Endothelial cell of umbilical vein (primary cell): ENCODE measurements at regions not wholly inside any gene's neighbourhood (a gene's known extent, or its start where the extent isn't known, plus 50 kb on each side); places are given as distances from the start of the nearest gene placed in this dataset.

ENCODE experiments used
- BruUV-seq: library from RNA; stranded (reverse); fragments of 400-500 nt; replicated peaks from 2 replicates; lab custom pipeline; 2021; lab: Mats Ljungman, UMichigan
- CTCF ChIA-PET: fragments of 300-600, 350-600 bp; sonication (Branson Sonifier 250); formaldehyde crosslinking; loops from one replicate; lab custom pipeline; 2021; ENCODE audit warnings: antibody characterized with exemption, inconsistent platforms; lab: Charles Lee
- POLR2A ChIA-PET: fragments of 300-600, 350-600 bp; sonication (Branson Sonifier 250); formaldehyde crosslinking; loops from one replicate; lab custom pipeline; 2021; ENCODE audit warnings: antibody characterized with exemption, inconsistent platforms; lab: Charles Lee
- DNase-seq: peaks from one replicate; pipeline ENCODE4 v3.0.0-alpha.2; 2011; ENCODE audit warnings: low read depth, low spot score
- FAIRE-seq: peaks from 2 replicates; lab custom pipeline; 2011; peaks lifted over from hg19 to GRCh38; lab: Jason Lieb, UNC
- H2AFZ ChIP-seq: 2 replicates; pipeline ENCODE4 v1.6.0; 2012; ENCODE audit warnings: low read depth, low read length, control low read depth, inconsistent platforms
- H3K27ac ChIP-seq: 2 replicates; pipeline ENCODE4 v1.5.1; 2011; ENCODE audit warnings: low read depth, mild to moderate bottlenecking, control low read depth, low read length, moderate library complexity; ENCODE audit not compliant: insufficient read depth
- H3K27me3 ChIP-seq, 2 experiments: 2 replicates each; pipeline versions ENCODE4 v1.6.0 to v1.6.1; 2011; ENCODE audit warnings: low read length in 2 of 2, mixed read lengths in 1 of 2; ENCODE audit not compliant: control insufficient read depth in 2 of 2, insufficient read depth in 2 of 2
- H3K36me3 ChIP-seq, 2 experiments: 2 replicates in 1 of 2; 3 replicates in 1 of 2; pipeline ENCODE4 v1.5.1; 2011; ENCODE audit warnings: low read length in 2 of 2, mild to moderate bottlenecking in 1 of 2, moderate library complexity in 1 of 2; ENCODE audit not compliant: control insufficient read depth in 2 of 2, insufficient read depth in 2 of 2; ENCODE audit errors: extremely low read depth in 1 of 2
- H3K4me1 ChIP-seq: 3 replicates; pipeline ENCODE4 v1.5.1; 2011; ENCODE audit warnings: mild to moderate bottlenecking, low read length; ENCODE audit not compliant: control insufficient read depth, insufficient read depth; ENCODE audit errors: extremely low read depth
- H3K4me2 ChIP-seq: 2 replicates; pipeline ENCODE4 v1.6.1; 2011; ENCODE audit warnings: low read length, control low read depth, mixed read lengths; ENCODE audit not compliant: insufficient read depth
- H3K4me3 ChIP-seq, 3 experiments: fragments of 200-600 bp in 1 of 3; sonication (generic), shearing (Covaris generic) in 1 of 3; replicated peaks in 1 of 3; 2 replicates each; pipeline ENCODE4 v1.5.1; 2011 to 2016; ENCODE audit warnings: control low read depth in 3 of 3, low read length in 3 of 3, mild to moderate bottlenecking in 2 of 3, inconsistent platforms in 1 of 3, low read depth in 1 of 3, moderate library complexity in 1 of 3; ENCODE audit not compliant: insufficient read depth in 1 of 3
- H3K79me2 ChIP-seq: 2 replicates; pipeline ENCODE4 v1.6.0; 2012; ENCODE audit warnings: low read length, inconsistent platforms; ENCODE audit not compliant: control insufficient read depth, insufficient read depth
- H3K9ac ChIP-seq: replicated peaks from 2 replicates; pipeline ENCODE3; 2011; ENCODE audit warnings: low read length, control low read depth; ENCODE audit not compliant: insufficient read depth; ENCODE audit errors: extremely low read depth
- H3K9me1 ChIP-seq: replicated peaks from 3 replicates; pipeline ENCODE4 v1.6.0; 2011; ENCODE audit warnings: mild to moderate bottlenecking, low read length; ENCODE audit not compliant: control insufficient read depth, insufficient read depth; ENCODE audit errors: extremely low read depth
- H3K9me3 ChIP-seq: replicated peaks from 2 replicates; pipeline ENCODE4 v1.5.1; 2012; ENCODE audit warnings: low read length, inconsistent platforms; ENCODE audit not compliant: control insufficient read depth, insufficient read depth
- H4K20me1 ChIP-seq: replicated peaks from 2 replicates; pipeline ENCODE3; 2011; ENCODE audit warnings: mild to moderate bottlenecking, low read length; ENCODE audit not compliant: control insufficient read depth, insufficient read depth; ENCODE audit errors: extremely low read depth
- CTCF ChIP-seq, 2 donors: IDR thresholded peaks; 1 replicate in 1 of 2; 2 replicates in 1 of 2; pipeline ENCODE4 v1.5.1; 2011; ENCODE audit warnings: low read length in 2 of 2, mild to moderate bottlenecking in 2 of 2, moderate library complexity in 2 of 2, control low read depth in 1 of 2, inconsistent platforms in 1 of 2, low read depth in 1 of 2; ENCODE audit not compliant: insufficient read depth in 1 of 2; ENCODE audit errors: extremely low read depth in 1 of 2
- EZH2 ChIP-seq: IDR thresholded peaks from 2 replicates; pipeline ENCODE4 v1.6.1; 2012; ENCODE audit warnings: borderline replicate concordance, low read depth, mild to moderate bottlenecking, moderate library complexity, low read length, inconsistent platforms; ENCODE audit not compliant: severe bottlenecking
- FOS ChIP-seq: IDR thresholded peaks from 2 replicates; pipeline ENCODE4 v1.6.1; 2011; ENCODE audit warnings: mild to moderate bottlenecking, low read length, moderate library complexity, borderline replicate concordance; ENCODE audit not compliant: insufficient read depth
- GATA2 ChIP-seq: IDR thresholded peaks from 2 replicates; pipeline ENCODE4 v1.7.0; 2011; ENCODE audit warnings: low read depth, mild to moderate bottlenecking, moderate library complexity, mixed read lengths, low read length; ENCODE audit not compliant: insufficient read length, insufficient read depth
- JUN ChIP-seq: IDR thresholded peaks from 2 replicates; pipeline ENCODE4 v1.6.1; 2011; ENCODE audit warnings: borderline replicate concordance, low read depth; ENCODE audit not compliant: insufficient read length, insufficient read depth
- MAX ChIP-seq: IDR thresholded peaks from 2 replicates; pipeline ENCODE4 v1.6.1; 2011; ENCODE audit not compliant: insufficient read depth, insufficient read length
- MYC ChIP-seq: IDR thresholded peaks from one replicate; pipeline ENCODE4 v1.6.1; 2011; ENCODE audit warnings: mild to moderate bottlenecking, low read depth, low read length
- POLR2A ChIP-seq: IDR thresholded peaks from 2 replicates; pipeline ENCODE4 v1.6.1; 2012; ENCODE audit warnings: low read depth, mild to moderate bottlenecking, control low read depth, low read length
- POLR2AphosphoS5 ChIP-seq: IDR thresholded peaks from 2 replicates; pipeline ENCODE4 v1.6.1; 2012; ENCODE audit warnings: low read depth, mild to moderate bottlenecking, control low read depth, low read length, moderate library complexity; ENCODE audit not compliant: insufficient read depth
- dilution Hi-C: fragments of 300-500 bp; cut with MboI; formaldehyde crosslinking; loops from one replicate; pipeline ENCODE4 v1.15.0; 2019; ENCODE audit warnings: low sequenced_read_pairs; ENCODE audit not compliant: extremely low pct_ligation_motif_present
- intact Hi-C: fragments of 100-400 bp; cut with micrococcal nuclease; formaldehyde crosslinking; loops from one replicate; pipeline ENCODE4 v1.10.0; 2022

GRCh38 chr5:44661851-44662250 lies 146.9 kb upstream of the MRPS30 start:
- DNase-seq (no peak), FAIRE-seq (no peak)
- dilution Hi-C loops, result no loop called here
- intact Hi-C loops, result no loop called here
- no peak overlapping the region for H3K27ac ChIP-seq
- no peak overlapping the region for H3K4me2 ChIP-seq
- no peaks in the 10 kb centered on the region for H3K36me3 ChIP-seq
- CTCF ChIA-PET, result no interaction called here
- no peaks in the 10 kb centered on the region for H3K27me3 ChIP-seq
- no peaks in the 10 kb centered on the region for H3K9me1 ChIP-seq
- H3K4me1 ChIP-seq, result no peaks in the 10 kb centered on the region
- no peaks in the 10 kb centered on the region for H3K79me2 ChIP-seq
- H4K20me1 ChIP-seq, result no peaks in the 10 kb centered on the region
- H3K9me3 ChIP-seq, result peaks cover 1% of the 10 kb centered on the region
- no TSS peak for BruUV-seq
- TF ChIP-seq JUN, result no peak
- TF ChIP-seq POLR2A, result no peak
- TF ChIP-seq GATA2, result no peak
- TF ChIP-seq EZH2, result no peak
- TF ChIP-seq POLR2AphosphoS5, result no peak
- no peak for TF ChIP-seq CTCF (IDR thresholded peaks at IDR 0.05; ENCODE audit: extremely low read depth in 1 of 2, insufficient read depth in 1 of 2, low read depth in 1 of 2, low read length in 2 of 2)
- TF ChIP-seq FOS, result no peak
- no peak for TF ChIP-seq MYC
- TF ChIP-seq MAX, result no peak
- no peak overlapping the region for H3K9ac ChIP-seq
- no peak overlapping the region for H2AFZ ChIP-seq
- POLR2A ChIA-PET, result no interaction called here
- no peak overlapping the region for H3K4me3 ChIP-seq
